Heart right ventricle (tissue), 16 donors: ENCODE measurements at regions not wholly inside any gene's neighbourhood (a gene's known extent, or its start where the extent isn't known, plus 50 kb on each side); places are given as distances from the start of the nearest gene placed in this dataset.

Experiments
- ATAC-seq, 8 donors: fragments of 200-7000 bp; cut with Tn5 transposase; one replicate each; pipeline ENCODE4 v1.9.1; 2020; ENCODE audit warnings: mild to moderate bottlenecking in 8 of 8, moderate library complexity in 8 of 8, moderate number of reproducible peaks in 1 of 8
- DNase-seq, 2 donors: peaks; one replicate each; pipeline ENCODE4 v3.0.0-alpha.2; 2020
- H3K27ac ChIP-seq, 10 donors: fragments of 200-600 bp; sonication (generic) in 2 of 10; one replicate each; pipeline versions ENCODE4 v1.5.0 to v1.8.0; 2020 to 2022; ENCODE audit warnings: mild to moderate bottlenecking in 3 of 10
- H3K27me3 ChIP-seq, 7 donors: fragments of 200-600 bp; one replicate each; pipeline ENCODE4 v1.8.0; 2021 to 2022; ENCODE audit warnings: mild to moderate bottlenecking in 2 of 7
- H3K36me3 ChIP-seq, 9 donors: fragments of 200-600 bp; sonication (generic) in 1 of 9; one replicate each; pipeline versions ENCODE4 v1.5.0 to v1.8.0; 2020 to 2022; ENCODE audit warnings: mild to moderate bottlenecking in 2 of 9
- H3K4me1 ChIP-seq, 9 donors: fragments of 200-600 bp; sonication (generic) in 1 of 9; one replicate each; pipeline versions ENCODE4 v1.5.0 to v1.8.0; 2020 to 2022; ENCODE audit warnings: mild to moderate bottlenecking in 4 of 9
- H3K4me3 ChIP-seq, 10 donors: fragments of 200-600 bp; sonication (generic) in 2 of 10; one replicate each; pipeline versions ENCODE4 v1.5.0 to v1.8.0; 2020 to 2022; ENCODE audit warnings: mild to moderate bottlenecking in 7 of 10, moderate library complexity in 2 of 10
- H3K9me3 ChIP-seq, 11 donors: fragments of 200-600 bp in 10 of 11; sonication (generic) in 2 of 11; one replicate each; pipeline versions ENCODE4 v1.5.0 to v1.8.0; 2013 to 2022; ENCODE audit warnings: mild to moderate bottlenecking in 2 of 11, control low read depth in 1 of 11, moderate library complexity in 1 of 11
- CTCF ChIP-seq, 9 donors: fragments of 200-600 bp; sonication (generic) in 2 of 9; IDR thresholded peaks; one replicate each; pipeline versions ENCODE4 v1.5.0 to v1.8.0; 2021 to 2022; ENCODE audit warnings: antibody characterized with exemption in 9 of 9, mild to moderate bottlenecking in 5 of 9, moderate library complexity in 1 of 9
- WGBS, 2 donors: extraction: QIAGEN DNeasy Blood & Tissue Kit; methylation state at CpG; one replicate each; pipeline ENCODE4 v1.1.7; 2013; ENCODE audit warnings: inconsistent platforms in 1 of 2; 5-methylcytosine and 5-hydroxymethylcytosine counted together
- intact Hi-C, 10 donors: fragments of 100-400 bp; cut with DNase I; formaldehyde crosslinking; loops; one replicate each; pipeline versions ENCODE4 v1.11.1 to v1.14.2; 2022
- donor health status: Arrhythmogenic right ventricular cardiomyopathy.
- donor health status: ischemic (EF 13 %, LVEDD 7.1; RV severe dilation, severe dysfunction).
- donor health status: healthy with polysubstance abuse.
- donor health status: DM: no; HTN: yes; CAD: no.
- donor health status: DM: no; HTN: no; CAD: no.
- donor health status: ischemic (EF 25% LVEDD 6.9; RV normal size, moderate dysfunction).
- donor health status: ischemic (EF 25% LVEDD 5.7; RV mildly dilated, moderate dysfunction).
- donor health status: healthy.
- donor health status: DM: yes; HTN: yes; CAD: no.
- donor health status: Ischemic cardiomyopathy.
- donor health status: ischemic (EF 35%, LVEDD 5.7; RV mildly dilated, moderate dysfunction).
- donor health status: nonischemic (EF 11% LVEDD 7.7; RV severe dilation, severe dysfunction).
- donor health status: DM: yes; HTN: yes; CAD: no.
- donor health status: PGD.
- donor health status: ischemic (EF 29% LVEDD 5.4; RV normal size, mild dysfunction).
- donor health status: nonischemic (EF 23%, LVEDD 6.1; RV moderate dilation, normal function).

- Histone ChIP-seq H3K36me3 (no peaks in the 10 kb centered on the region), H3K4me1 (no peaks in the 10 kb centered on the region), H3K27ac (no peak overlapping the region), H3K9me3 (peaks cover 0 to 14% (median 0%) of the 10 kb centered on the region in 11 donors), H3K4me3 (no peak overlapping the region), H3K27me3 (peaks cover 0 to 6% (median 0%) of the 10 kb centered on the region in 7 donors)
- no peak for TF ChIP-seq CTCF (IDR thresholded peaks at IDR 0.05)
- DNase-seq = no peak
- intact Hi-C loops = loop anchor here in 1 of 10 donors (10.0 kb wide), 1 partner anchor 58 kb away; no protein-coding TSS in a partner anchor
- ATAC-seq = no peak
- WGBS, 2 donors = 91 to 98% methylated on average over 3 of the region's 3 CpGs
Measured at GRCh38 chr1:94637121-94637520, 95.6 kb upstream of the F3 start.

GRCh38 chr1:94636624-94637023 lies 95.1 kb upstream of the F3 start:
- intact Hi-C loops = loop anchor here in 1 of 10 donors (10.0 kb wide), 1 partner anchor 58 kb away; no protein-coding TSS in a partner anchor
- no peak for DNase-seq

GRCh38 chr1:94636100-94636499 lies 94.5 kb upstream of the F3 start:
- Histone ChIP-seq H3K27ac (no peak overlapping the region), H3K4me1 (no peaks in the 10 kb centered on the region), H3K27me3 (peaks cover 0 to 6% (median 0%) of the 10 kb centered on the region in 7 donors), H3K9me3 (peaks cover 0 to 14% (median 0%) of the 10 kb centered on the region in 11 donors), H3K36me3 (no peaks in the 10 kb centered on the region), H3K4me3 (no peak overlapping the region)
- DNase-seq (no peak), ATAC-seq (no peak)
- intact Hi-C loops = loop anchor here in 1 of 10 donors (10.0 kb wide), 1 partner anchor 59 kb away; no protein-coding TSS in a partner anchor
- TF ChIP-seq CTCF (IDR thresholded peaks at IDR 0.05) = no peak
- 89 to 91% methylated on average over 2 of the region's 2 CpGs for WGBS, 2 donors

More at GRCh38 chr1:94636624-94637023, 95.1 kb upstream of the F3 start:
- no peak for ATAC-seq
- WGBS, 2 donors = 61 to 83% methylated on average over 3 of the region's 3 CpGs
- H3K4me3 ChIP-seq = no peak overlapping the region
- H3K9me3 ChIP-seq = peaks cover 0 to 14% (median 0%) of the 10 kb centered on the region in 11 donors
- no peak for TF ChIP-seq CTCF (IDR thresholded peaks at IDR 0.05)
- H3K27me3 ChIP-seq = peaks cover 0 to 6% (median 0%) of the 10 kb centered on the region in 7 donors
- no peak overlapping the region for H3K27ac ChIP-seq
- H3K36me3 ChIP-seq = no peaks in the 10 kb centered on the region
- no peaks in the 10 kb centered on the region for H3K4me1 ChIP-seq

- H3K4me1 ChIP-seq = peaks cover 0 to 2% (median 0%) of the 10 kb centered on the region in 9 donors
- WGBS, 2 donors = 86 to 91% methylated on average over 2 of the region's 2 CpGs
- no peaks in the 10 kb centered on the region for H3K36me3 ChIP-seq
- H3K9me3 ChIP-seq = peaks cover 0 to 10% (median 0%) of the 10 kb centered on the region in 11 donors
- ATAC-seq (no peak), DNase-seq (no peak)
- peaks cover 0 to 6% (median 0%) of the 10 kb centered on the region in 7 donors for H3K27me3 ChIP-seq
- H3K4me3 ChIP-seq = no peak overlapping the region
- TF ChIP-seq CTCF (IDR thresholded peaks at IDR 0.05) = peak in 1 of 9 donors; percentile 8
- H3K27ac ChIP-seq = no peak overlapping the region
- intact Hi-C loops = loop anchor here in 1 of 10 donors (10.0 kb wide), 1 partner anchor 60 kb away; no protein-coding TSS in a partner anchor
Measured at GRCh38 chr1:94634977-94635416, 93.4 kb upstream of the F3 start.
